ENCODE measurements at regions not wholly inside any gene's neighbourhood (a gene's known extent, or its start where the extent isn't known, plus 50 kb on each side); places are given as distances from the start of the nearest gene placed in this dataset.

GRCh38 chr17:34203018-34203638 lies 52.0 kb upstream of the CCL2 start:
- no peak for DNase-seq

DNA sequence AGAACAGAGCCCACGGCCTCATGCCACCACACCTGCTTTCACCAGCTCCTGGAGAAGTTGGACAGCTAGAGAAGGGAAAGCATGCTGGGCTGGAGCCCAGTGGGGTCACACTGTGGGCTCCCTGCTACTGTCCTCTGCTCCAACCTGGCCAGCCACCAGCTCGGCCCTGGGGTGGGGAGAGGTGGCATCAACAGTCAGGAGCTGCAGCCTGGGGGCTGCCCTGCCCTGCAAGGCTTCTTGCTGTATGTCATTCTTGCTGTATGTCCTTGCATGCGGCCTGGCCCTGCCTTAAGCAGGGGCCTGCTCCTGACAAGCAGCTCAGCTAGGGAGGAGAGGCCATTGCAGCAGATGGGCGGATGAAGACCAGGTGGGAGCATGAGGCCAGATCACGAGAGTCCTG lies 50.7 kb upstream of the CCL2 start:
- no peak for DNase-seq
